Lung (tissue), 11 donors: ENCODE measurements at regions not wholly inside any gene's neighbourhood (a gene's known extent, or its start where the extent isn't known, plus 50 kb on each side); places are given as distances from the start of the nearest gene placed in this dataset.

Experiments
- ATAC-seq: fragments of 200-7000 bp; cut with Tn5 transposase; one replicate; pipeline ENCODE4 v1.9.1; 2020; ENCODE audit warnings: moderate number of reproducible peaks; ENCODE audit not compliant: insufficient read depth, low FRiP score
- DNase-seq, 3 donors: peaks; one replicate each; pipeline ENCODE4 v3.0.0-alpha.2; 2013 to 2017
- H3K27ac ChIP-seq, 2 donors: one replicate each; pipeline ENCODE4 v1.5.1; 2013; ENCODE audit warnings: mild to moderate bottlenecking in 2 of 2, moderate library complexity in 2 of 2, control low read depth in 1 of 2, inconsistent platforms in 1 of 2, low read depth in 1 of 2, low read length in 1 of 2
- H3K27me3 ChIP-seq, 3 donors: one replicate each; pipeline ENCODE4 v1.5.1; 2013; ENCODE audit warnings: low read length in 2 of 3; ENCODE audit not compliant: control insufficient read depth in 3 of 3, insufficient read depth in 3 of 3
- H3K36me3 ChIP-seq, 4 donors: one replicate each; pipeline ENCODE4 v1.5.1; 2013; ENCODE audit warnings: low read length in 4 of 4, mild to moderate bottlenecking in 1 of 4, moderate library complexity in 1 of 4; ENCODE audit not compliant: control insufficient read depth in 4 of 4, insufficient read depth in 4 of 4
- H3K4me1 ChIP-seq, 5 donors: one replicate each; pipeline ENCODE4 v1.5.1; 2013; ENCODE audit warnings: low read length in 5 of 5, mild to moderate bottlenecking in 2 of 5, moderate library complexity in 1 of 5; ENCODE audit not compliant: control insufficient read depth in 5 of 5, insufficient read depth in 5 of 5
- H3K4me3 ChIP-seq: one replicate; pipeline ENCODE4 v1.5.1; 2013; ENCODE audit warnings: mild to moderate bottlenecking, control low read depth, moderate library complexity
- H3K9ac ChIP-seq, 2 donors: one replicate each; pipeline ENCODE4 v1.5.1; 2013; ENCODE audit warnings: low read length in 2 of 2, control low read depth in 1 of 2; ENCODE audit not compliant: insufficient read depth in 1 of 2
- H3K9me3 ChIP-seq, 4 donors: one replicate each; pipeline ENCODE4 v1.5.1; 2013; ENCODE audit warnings: low read length in 3 of 4, mild to moderate bottlenecking in 1 of 4, moderate library complexity in 1 of 4; ENCODE audit not compliant: control insufficient read depth in 4 of 4, insufficient read depth in 3 of 4
- WGBS, 2 donors: extraction: QIAGEN DNeasy Blood & Tissue Kit; methylation state at CpG; one replicate each; pipeline ENCODE4 v1.1.7; 2013; 5-methylcytosine and 5-hydroxymethylcytosine counted together
- TF ChIP-seq, protein P1 (sequence below): IDR thresholded peaks from 2 replicates; pipeline ENCODE4 v1.5.1; 2012; ENCODE audit warnings: mild to moderate bottlenecking; ENCODE audit errors: control extremely low read depth, extremely low read depth
- donor health status: control.
- donor health status: control.
- donor health status: Bipolar disorder and iron deficiency.
- donor health status: healthy.
- donor health status: DM: yes; HTN: yes; CAD: no.

DNA sequence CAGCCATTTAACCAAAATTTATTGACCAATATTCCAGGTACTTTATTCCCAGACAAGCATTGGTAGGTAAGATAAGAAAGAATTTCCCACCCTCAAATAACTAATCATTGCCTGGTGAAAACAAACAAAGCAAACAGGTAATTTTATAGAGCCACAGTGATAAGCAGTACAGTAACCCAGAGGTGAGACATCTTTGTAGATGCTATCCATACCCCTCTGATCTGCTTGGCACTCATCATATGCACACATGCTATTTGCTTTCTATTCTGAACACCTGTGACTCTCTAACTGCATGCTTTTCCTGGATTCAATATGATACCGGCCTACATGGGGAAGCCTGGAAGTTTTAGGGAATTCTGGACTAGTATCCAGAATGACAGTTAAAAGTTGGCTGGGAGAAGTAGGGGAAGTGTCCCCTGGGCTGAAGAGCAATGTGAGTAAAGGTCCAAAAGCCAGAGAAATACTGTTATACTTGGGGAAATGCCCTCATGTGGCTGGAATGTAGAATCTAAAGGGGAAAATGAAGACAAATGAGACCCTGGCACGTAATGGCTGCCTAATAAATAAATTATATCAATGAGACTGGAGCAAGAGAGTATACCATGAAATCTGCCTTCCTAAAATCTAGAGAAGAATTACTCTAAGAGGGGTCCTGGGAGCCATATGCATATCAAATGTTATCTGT is 243.8 kb upstream of the ADAMTSL1 start:
- 78 to 85% methylated on average over 2 of the region's 2 CpGs for WGBS, 2 donors
- Histone ChIP-seq H3K4me1 (no peaks in the 10 kb centered on the region), H3K9ac (no peak overlapping the region), H3K36me3 (no peaks in the 10 kb centered on the region), H3K27me3 (no peaks in the 10 kb centered on the region), H3K27ac (no peak overlapping the region), H3K4me3 (no peak overlapping the region), H3K9me3 (no peaks in the 10 kb centered on the region)
- TF ChIP-seq, protein P1, sequence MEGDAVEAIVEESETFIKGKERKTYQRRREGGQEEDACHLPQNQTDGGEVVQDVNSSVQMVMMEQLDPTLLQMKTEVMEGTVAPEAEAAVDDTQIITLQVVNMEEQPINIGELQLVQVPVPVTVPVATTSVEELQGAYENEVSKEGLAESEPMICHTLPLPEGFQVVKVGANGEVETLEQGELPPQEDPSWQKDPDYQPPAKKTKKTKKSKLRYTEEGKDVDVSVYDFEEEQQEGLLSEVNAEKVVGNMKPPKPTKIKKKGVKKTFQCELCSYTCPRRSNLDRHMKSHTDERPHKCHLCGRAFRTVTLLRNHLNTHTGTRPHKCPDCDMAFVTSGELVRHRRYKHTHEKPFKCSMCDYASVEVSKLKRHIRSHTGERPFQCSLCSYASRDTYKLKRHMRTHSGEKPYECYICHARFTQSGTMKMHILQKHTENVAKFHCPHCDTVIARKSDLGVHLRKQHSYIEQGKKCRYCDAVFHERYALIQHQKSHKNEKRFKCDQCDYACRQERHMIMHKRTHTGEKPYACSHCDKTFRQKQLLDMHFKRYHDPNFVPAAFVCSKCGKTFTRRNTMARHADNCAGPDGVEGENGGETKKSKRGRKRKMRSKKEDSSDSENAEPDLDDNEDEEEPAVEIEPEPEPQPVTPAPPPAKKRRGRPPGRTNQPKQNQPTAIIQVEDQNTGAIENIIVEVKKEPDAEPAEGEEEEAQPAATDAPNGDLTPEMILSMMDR, result no peak
- ATAC-seq (no peak), DNase-seq (no peak)

- Histone ChIP-seq H3K27ac (no peak overlapping the region), H3K4me1 (no peaks in the 10 kb centered on the region), H3K4me3 (no peak overlapping the region), H3K27me3 (no peaks in the 10 kb centered on the region), H3K9ac (no peak overlapping the region), H3K9me3 (no peaks in the 10 kb centered on the region), H3K36me3 (no peaks in the 10 kb centered on the region)
- 89 to 90% methylated on average over 4 of the region's 4 CpGs for WGBS, 2 donors
- DNase-seq, result no peak
- ATAC-seq, result no peak
- TF ChIP-seq, protein P1, result no peak
Measured at GRCh38 chr9:18233311-18233710, 240.6 kb upstream of the ADAMTSL1 start.

- DNase-seq, result no peak
- Histone ChIP-seq H3K27me3 (no peaks in the 10 kb centered on the region), H3K4me1 (no peaks in the 10 kb centered on the region), H3K9me3 (no peaks in the 10 kb centered on the region), H3K36me3 (no peaks in the 10 kb centered on the region), H3K9ac (no peak overlapping the region), H3K27ac (no peak overlapping the region), H3K4me3 (no peak overlapping the region)
- 75 to 85% methylated on average over 6 of the region's 6 CpGs for WGBS, 2 donors
- no peak for ATAC-seq
- TF ChIP-seq, protein P1, result no peak
Measured at GRCh38 chr9:18233776-18234445, 240.0 kb upstream of the ADAMTSL1 start.
